Endometrium (tissue), 2 donors: ENCODE measurements at regions not wholly inside any gene's neighbourhood (a gene's known extent, or its start where the extent isn't known, plus 50 kb on each side); places are given as distances from the start of the nearest gene placed in this dataset.
A peak's percentile ranks its signal among the peaks of the same experiment; 100 is the strongest.

Experiments used
- FAIRE-seq: peaks from 2 replicates; lab custom pipeline; 2012; peaks lifted over from hg19 to GRCh38; lab: Jason Lieb, UNC
- donor health status: control.
- donor health status: control.

DNA sequence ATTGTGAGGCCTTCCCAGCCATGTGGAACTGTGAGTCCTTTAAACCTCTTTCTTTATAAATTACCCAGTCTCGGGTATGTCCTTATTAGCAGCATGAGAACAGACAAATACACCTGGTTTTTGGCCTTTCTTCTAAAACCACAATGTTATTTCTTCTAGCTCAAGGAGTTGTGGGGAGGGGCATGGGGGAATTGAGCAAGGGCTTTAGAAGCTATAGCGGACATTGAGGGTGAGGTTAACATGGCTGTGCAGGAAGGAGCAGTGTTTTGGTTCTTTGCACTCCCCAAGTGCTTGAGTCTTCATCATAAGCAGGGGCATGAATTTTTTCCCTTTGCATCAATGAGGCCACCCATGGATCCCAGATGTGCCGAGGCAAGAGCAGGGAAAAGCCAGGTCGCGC lies 86.8 kb downstream of the SPRING1 start:
- FAIRE-seq, result no peak

DNA sequence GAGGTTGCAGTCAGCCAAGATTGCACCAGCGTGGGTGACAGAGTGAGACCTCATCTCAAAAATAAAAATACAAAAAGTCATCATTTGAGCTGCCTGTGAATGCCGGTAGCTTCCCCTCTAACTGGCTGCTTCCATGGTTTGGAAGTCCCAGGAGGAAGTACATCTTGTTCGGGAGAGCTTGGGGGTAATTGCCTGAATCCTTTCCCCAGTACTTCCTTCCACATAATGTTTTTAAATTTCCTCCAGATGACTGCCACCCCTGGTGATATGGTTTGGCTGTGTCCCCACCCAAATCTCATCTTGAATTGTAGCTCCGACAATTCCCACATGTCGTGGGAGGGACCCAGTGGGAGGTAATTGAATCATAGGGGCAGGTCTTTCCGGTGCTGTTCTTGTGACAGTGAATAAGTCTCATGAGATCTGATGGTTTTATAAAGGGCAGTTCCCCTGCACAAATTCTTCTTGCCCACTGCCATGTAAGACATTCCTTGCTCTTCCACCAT lies 87.2 kb downstream of the SPRING1 start:
- no peak for FAIRE-seq

DNA sequence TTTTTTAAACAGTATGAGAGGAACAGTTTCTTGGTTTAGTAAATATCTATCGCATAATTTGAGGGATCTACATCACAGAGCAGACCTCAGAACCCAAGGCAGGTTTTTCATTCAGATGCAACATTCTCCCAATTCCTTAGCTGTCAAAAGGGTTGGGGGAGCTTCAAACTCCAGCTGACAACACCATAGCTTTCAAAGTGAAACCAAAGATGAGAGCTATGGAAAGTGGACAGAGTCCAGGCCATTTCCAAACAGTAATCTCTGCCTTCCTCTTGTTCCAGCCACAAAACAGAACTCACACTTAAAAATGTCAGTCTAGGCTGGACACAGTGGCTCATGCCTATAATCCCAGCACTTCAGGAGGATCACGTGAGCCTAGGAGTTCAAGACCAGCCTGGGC lies 87.8 kb downstream of the SPRING1 start:
- FAIRE-seq, result no peak

DNA sequence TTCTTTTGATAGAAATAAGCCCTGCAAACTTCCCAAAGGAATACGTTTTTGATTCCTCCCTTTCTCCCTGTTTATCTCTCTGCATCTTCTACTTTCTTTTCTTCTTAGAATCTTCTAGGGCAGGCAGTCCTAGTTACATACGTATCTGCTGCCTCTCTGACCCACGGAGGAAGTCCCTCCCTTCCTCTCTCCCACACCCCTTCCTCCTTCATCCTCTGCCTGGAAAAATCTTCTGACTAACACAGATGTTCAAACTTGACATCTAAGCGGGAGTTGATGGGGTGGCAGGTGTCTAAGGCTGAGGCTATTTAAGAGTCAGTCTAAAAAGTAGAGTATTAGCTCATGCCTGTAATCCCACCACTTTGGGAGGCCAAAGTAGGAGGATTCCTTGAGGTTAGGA lies 88.6 kb downstream of the MAP1LC3B2 start:
- no peak for FAIRE-seq

DNA sequence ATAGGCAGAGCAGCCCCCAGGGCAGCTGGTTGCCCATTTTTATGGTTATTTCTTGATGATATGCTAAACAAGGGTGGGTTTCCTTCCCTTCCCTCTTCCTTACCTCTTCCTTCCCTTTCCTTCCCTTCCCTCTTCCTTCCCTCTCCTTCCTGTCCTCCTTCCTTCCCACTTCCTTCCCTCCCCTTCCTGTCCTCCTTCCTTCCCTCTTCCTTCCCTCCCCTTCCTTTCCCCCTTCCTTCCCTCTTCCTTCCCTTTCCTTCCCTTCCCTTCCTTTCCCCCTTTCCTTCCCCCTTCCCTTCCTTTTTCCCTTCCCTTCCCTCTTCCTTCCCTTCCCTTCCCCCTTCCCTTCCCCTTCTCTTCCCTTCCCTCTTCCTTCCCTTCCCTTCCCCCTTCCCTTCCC lies 87.7 kb downstream of the MAP1LC3B2 start:
- FAIRE-seq, result no peak

DNA sequence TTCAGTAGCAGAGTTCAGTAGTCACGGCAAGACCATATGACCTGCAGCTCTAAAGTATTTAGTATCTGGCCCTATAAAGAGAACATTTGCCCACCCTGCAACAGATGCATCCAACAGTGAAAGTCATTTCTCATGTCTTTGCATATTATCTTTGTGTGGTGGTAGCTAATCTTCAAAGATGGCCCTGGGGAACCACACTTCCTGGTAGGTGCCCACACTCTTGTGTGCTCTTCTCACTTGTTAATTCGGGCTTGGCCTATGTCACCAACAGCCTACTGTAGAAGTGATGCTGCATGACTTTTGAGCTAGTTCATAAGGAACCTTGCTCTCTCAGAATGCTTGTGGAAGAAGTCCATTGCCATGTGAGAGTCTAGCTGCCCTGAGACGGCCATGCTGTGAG lies 85.6 kb downstream of the MAP1LC3B2 start:
- FAIRE-seq, result no peak

DNA sequence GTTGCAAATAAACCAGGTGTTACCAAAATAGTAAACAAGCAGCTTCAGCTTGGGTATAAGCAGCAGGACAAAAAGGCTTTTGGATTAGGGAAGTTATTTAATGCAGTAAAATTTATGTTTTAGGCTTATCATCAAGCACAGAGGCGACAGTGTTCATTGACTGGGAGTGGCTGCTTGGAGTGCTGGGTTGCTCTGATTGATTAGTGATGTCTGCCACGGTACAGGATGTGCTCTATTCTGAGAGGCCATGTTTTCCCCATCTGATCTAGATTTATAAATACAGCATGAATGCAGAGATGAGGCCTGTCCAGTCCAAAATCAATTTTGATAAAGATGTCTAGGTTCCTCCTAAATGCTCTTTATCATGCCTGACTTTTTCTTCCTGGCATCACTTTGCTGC lies 83.5 kb downstream of the MAP1LC3B2 start:
- no peak for FAIRE-seq

DNA sequence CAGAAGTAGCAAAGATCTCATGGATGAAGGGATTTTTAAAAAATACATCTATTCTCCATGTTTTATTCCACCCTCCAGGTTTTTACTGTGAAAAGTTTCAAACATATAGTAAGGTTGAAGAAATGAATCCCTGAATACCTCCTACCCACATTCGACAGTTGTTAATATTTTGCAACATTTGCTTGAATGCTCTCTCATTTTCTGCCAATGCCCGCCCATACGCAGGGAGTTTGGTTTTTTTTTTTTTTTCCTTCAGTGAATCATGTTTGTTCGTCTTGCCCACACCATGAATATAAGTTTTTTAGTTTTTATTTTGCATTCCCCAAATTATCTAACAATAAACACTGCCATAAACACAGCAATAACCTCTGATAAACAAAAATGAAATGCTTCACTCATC lies 82.9 kb downstream of the MAP1LC3B2 start:
- FAIRE-seq, result peak; percentile 74

DNA sequence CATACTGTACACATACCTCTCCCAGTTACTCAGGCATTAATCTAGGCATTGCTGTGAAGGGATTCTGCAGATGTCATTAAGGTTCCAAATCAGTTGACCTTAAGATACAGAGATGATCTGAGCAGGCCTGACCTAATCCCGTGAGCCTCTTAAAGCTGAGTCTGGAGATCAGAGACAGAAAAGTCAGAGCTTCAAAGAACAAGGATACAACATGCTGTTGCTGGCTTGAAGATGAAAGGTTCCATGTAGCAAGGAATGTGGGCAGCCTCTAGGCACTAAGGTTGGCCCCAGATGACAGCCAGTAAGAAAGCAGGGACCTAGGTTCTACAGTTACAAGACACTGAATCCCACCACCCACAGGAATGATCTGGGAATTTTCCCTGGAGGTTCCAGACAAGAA lies 81.1 kb downstream of the MAP1LC3B2 start:
- FAIRE-seq, result no peak

DNA sequence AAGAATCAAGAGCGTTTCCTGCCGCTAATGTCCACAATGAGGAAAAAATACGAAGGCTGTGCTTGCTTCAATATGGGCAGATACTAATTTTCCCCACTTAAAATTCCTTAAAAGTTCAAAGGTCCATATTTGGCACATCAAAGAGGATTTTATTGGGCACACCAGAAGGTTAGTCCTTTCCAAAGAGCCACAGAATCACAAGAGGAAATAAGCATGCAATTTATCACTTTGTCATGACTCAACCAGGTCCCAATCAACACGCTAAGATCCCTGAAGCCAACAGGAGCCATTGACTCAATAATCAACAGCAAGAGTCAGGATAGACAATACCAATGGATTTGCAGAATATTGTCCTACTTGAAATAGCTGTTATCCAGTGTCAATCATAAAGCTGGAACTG lies 80.6 kb downstream of the MAP1LC3B2 start:
- FAIRE-seq, result no peak

DNA sequence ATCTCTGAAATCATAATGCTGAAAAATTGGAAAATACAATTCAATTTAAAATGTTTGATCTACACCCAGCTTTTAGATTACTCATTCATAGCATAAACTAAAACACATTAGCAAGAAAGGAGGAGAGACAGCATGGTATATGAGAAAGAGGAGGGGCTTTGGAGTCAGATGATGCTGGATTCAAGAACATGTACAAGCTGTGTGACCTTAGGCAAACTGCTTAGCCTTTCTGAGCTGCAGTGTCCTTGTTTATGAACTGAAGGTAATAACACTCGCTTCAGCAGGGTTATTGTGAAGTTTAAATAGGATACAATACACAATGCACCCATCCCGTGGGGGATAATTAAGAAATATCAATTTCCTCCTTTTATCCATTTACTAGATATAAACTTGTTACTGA lies 79.2 kb downstream of the MAP1LC3B2 start:
- no peak for FAIRE-seq

DNA sequence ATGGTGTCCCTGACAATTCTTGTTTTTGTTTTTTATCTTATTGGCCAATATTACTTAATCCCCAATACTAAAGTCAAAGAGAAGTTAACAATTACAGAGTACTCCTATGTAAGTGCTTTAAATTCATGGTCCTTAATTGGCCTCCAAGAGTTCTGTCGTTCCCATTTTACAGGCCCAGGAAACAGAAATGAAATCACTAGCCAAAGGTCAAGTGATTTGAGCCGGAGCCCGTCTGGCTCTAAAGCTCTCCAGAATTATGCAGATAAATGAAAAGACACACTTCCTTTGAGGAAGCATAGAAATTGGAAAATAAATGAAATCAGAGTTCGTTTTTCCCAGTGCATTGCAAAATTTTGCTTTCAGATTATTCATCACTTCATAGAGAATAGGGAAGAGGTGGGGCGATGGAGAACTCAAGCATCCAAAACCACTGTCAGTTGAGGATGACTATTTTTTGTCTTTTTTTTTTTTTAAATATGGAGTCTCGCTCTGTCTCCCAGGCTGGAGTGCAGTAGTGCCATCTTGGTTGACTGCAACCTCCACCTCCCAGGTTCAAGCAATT lies 78.5 kb downstream of the MAP1LC3B2 start:
- FAIRE-seq, result no peak

DNA sequence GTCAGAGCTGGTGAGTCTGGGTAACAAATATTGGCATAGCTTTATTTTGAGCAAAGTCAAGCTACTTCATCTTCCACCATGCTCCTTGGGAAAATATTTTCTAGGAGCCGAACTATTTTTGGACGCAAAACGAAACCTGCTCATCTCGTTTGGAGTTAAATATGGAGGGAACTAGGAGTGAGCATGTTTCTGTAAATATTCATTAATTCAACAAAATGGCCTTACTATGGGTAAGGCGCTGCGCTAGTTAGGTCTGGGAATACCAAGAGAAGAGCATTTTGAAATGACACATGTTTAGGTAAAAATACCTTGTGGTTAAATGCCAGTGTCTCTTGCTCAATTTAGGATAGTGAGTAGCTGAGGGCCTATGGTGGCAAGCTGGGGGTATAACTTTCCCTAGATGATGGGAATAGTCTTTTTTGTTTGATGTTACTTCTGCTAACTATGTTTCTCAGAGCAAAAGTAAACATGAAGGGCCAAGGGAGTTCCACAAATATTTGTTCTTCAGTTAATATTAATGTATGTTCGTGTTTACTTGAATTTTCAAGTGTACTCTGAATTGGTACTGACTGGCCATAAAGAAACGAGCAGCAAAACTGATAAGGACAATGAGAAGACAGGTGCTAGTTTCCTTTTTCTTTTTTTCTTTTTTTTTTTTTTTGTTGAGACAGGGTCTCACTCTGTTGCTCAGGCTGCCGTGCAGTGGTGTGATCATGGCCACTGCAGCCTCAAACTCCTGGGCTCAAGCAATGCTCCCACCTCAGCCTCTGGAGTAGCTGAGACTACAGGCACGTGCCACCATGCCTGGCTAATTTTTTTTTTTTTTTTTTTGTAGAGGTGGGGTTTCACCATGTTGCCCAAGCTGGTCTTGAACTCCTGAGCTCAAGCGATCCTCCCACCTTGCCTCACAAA lies 77.7 kb downstream of the MAP1LC3B2 start:
- no peak for FAIRE-seq

DNA sequence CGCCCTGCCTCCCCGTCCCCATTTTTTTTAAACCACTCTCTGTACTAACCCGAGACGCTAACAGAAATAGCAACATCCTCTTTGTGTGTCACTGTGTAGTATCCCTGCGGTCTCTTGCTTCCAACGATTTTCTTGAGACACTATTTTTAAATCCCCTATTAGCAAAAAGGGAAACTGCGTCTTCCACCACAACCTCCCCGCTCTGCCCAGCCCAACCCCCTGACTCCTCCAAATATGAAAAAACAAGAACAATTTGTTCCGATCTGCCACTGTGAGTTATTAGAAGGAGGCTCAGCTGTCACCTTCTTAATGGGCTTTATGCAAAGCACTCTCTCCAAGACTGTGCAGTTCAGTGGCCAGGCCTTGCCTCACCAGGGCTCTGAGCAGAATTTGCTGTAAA lies 76.3 kb downstream of the MAP1LC3B2 start:
- FAIRE-seq, result no peak

DNA sequence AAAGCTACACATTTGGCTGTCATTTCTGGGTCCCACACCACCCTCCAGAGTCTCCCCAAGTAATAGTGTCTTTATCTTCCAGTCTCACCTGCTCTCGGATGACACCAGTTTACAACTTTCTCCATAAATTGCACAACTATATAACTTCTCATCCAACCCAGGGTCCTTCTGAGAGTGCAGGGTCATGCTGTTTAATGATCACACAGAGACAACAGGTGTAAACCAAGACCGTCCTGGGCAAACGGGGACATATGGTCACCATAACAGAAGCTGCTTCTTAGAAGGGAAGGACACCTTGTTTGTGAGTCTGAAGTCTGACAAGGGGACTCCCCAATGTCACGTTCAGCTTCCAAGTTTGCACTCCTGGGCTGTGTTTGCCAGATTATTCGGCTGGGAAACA lies 74.3 kb downstream of the MAP1LC3B2 start:
- no peak for FAIRE-seq

DNA sequence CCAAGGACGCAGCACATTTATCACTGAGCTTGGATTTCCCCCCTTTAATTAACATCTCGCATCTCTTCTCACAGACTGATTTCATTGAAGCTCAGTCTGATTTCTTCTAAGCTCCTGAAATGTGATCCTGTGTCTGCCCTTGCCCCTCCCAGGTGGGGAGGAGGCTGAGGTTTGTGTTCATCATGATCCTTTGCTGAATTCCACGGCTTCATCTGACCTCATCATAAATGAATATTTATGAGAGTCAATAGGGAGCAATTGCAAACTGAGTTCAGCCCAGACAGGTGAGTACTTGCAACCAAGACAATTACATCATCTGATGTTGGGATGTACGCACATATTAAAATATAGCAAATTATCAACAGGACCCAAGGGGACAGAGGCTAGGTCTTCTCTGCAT lies 72.4 kb downstream of the MAP1LC3B2 start:
- FAIRE-seq, result no peak

DNA sequence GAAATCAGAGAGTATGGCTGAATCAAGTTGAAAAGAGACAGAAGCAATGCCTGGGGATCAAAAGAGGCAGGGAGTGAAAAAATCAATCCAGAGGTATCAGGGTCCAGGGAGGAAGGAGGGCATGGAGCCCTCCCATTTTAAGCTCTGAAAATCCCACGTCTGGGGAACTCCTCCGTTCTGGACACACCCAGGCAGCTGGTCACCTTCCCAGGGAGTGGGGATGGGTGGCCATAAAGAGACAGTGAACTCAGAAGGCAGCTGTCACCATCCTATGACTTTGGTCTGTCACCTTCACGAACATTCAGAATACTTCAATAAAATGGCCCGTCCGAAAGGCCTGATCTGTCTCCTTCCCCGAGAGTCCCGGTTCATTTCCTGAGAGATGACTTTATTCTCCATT lies 71.6 kb downstream of the MAP1LC3B2 start:
- no peak for FAIRE-seq

DNA sequence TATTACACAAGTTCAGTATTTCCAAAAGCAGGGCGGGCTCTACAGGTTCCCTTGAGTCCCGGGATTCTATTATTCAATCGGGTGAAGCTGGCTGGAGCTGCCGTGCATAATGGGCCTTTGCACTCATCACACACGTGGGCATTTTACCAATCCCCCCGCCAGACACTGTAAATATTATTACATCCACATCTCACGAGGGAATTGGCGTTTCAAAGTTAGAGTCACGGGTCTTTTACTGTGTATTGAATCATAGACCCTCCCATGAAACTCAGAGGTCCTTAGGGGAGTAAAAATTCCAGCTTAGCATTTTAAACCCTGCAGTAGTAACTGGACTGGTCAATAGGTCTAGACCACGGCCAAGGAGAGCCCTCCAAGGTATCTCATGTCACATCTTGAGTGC lies 70.3 kb downstream of the MAP1LC3B2 start:
- FAIRE-seq, result no peak

DNA sequence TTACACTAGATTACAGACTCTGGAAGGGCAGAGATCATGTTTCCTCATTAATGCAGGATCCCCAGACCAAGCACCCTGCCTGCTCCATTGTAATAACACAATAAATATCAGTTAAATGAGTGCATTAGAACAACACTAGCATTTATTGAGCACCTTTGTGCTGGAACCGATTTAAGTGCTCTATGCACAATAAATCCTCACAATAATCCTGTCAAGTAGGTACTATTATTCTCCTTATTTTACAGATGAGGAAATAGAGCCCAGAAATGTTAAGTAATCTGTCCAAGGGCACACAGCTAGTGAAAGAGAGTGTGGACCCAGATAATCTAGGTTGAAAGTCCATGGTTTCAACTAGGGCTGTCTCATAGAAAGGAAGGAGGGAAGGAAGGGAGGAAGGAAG lies 69.8 kb downstream of the MAP1LC3B2 start:
- FAIRE-seq, result no peak

DNA sequence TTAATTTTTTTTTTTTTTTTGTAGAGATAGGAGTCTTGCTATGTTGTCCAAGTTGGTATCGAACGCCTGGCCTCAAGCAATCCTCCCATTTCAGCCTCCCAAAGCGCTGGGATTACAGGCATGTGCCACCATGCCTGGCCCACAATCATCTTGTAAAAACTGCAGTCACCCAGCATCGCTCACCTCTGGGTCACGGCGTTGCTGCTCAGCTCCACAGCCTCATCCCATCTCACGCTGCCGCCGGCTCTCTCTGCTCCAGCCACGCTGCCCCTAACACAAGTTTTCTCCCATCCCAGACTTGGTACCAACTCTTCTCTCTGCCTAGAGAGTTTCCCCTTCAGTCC lies 69.2 kb downstream of the MAP1LC3B2 start:
- no peak for FAIRE-seq
